Skeletal muscle satellite cell (primary cell): ENCODE measurements at regions not wholly inside any gene's neighbourhood (a gene's known extent, or its start where the extent isn't known, plus 50 kb on each side); places are given as distances from the start of the nearest gene placed in this dataset.

ENCODE experiments used
- H3K27me3 ChIP-seq: 2 replicates; pipeline ENCODE4 v1.7.0; 2013; ENCODE audit warnings: low read length; ENCODE audit not compliant: control insufficient read depth, insufficient read depth
- H3K36me3 ChIP-seq: 2 replicates; pipeline ENCODE4 v1.7.0; 2013; ENCODE audit warnings: mild to moderate bottlenecking, control low read depth, low read length; ENCODE audit not compliant: insufficient read depth
- H3K4me1 ChIP-seq: 2 replicates; pipeline ENCODE4 v1.7.0; 2013; ENCODE audit warnings: low read length; ENCODE audit not compliant: control insufficient read depth, insufficient read depth
- H3K4me2 ChIP-seq: 2 replicates; pipeline ENCODE4 v1.7.0; 2013; ENCODE audit warnings: mild to moderate bottlenecking, low read length
- H3K4me3 ChIP-seq: 2 replicates; pipeline ENCODE4 v1.7.0; 2013; ENCODE audit warnings: low read length
- H3K9ac ChIP-seq: 2 replicates; pipeline ENCODE4 v1.7.0; 2013; ENCODE audit warnings: mild to moderate bottlenecking, low read depth, low read length, moderate library complexity
- H3K9me3 ChIP-seq: replicated peaks from 2 replicates; pipeline ENCODE4 v1.7.0; 2013; ENCODE audit warnings: mild to moderate bottlenecking, control low read depth, low read length

DNA sequence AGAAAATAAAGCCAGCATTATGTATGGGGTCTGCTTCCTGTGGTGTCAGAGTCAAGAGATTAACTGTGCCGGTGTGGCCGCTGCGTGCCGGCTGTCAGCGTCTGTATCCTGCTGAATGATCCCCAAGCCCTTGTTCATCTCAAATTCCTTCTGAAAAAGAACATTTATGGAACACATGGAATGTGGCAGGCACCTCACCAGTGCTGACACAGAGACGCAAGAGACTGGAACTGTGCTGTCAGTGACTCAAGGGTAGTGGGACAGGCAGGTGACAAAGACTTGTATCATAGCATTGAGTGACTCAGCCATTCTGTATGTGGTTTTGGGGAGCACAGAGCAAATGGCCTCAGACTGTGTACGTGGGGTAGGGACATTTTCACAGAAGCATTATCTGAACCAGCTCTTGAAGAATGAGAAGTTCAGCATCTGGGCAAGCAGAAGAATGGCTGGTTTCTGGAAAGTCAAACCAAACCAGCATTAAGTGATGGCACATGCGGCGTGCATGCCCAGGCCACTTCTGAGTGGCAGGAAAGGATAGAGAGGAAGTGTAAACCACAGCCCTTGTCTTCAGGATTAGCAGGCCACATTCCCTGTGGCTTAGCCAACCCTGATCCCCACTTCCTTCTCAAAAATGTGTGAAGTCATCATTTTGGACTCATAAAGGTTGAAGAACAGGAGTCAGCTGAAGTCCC, 54.0 kb upstream of the IRS2 start:
- H3K4me3 ChIP-seq = peak overlapping the region; percentile 18
- no peaks in the 10 kb centered on the region for H3K9me3 ChIP-seq
- H3K9ac ChIP-seq = peak overlapping the region; percentile 70
- peaks cover 45% of the 10 kb centered on the region for H3K4me1 ChIP-seq
- H3K4me2 ChIP-seq = peak overlapping the region; percentile 34
- H3K27me3 ChIP-seq = no peaks in the 10 kb centered on the region
- no peaks in the 10 kb centered on the region for H3K36me3 ChIP-seq

DNA sequence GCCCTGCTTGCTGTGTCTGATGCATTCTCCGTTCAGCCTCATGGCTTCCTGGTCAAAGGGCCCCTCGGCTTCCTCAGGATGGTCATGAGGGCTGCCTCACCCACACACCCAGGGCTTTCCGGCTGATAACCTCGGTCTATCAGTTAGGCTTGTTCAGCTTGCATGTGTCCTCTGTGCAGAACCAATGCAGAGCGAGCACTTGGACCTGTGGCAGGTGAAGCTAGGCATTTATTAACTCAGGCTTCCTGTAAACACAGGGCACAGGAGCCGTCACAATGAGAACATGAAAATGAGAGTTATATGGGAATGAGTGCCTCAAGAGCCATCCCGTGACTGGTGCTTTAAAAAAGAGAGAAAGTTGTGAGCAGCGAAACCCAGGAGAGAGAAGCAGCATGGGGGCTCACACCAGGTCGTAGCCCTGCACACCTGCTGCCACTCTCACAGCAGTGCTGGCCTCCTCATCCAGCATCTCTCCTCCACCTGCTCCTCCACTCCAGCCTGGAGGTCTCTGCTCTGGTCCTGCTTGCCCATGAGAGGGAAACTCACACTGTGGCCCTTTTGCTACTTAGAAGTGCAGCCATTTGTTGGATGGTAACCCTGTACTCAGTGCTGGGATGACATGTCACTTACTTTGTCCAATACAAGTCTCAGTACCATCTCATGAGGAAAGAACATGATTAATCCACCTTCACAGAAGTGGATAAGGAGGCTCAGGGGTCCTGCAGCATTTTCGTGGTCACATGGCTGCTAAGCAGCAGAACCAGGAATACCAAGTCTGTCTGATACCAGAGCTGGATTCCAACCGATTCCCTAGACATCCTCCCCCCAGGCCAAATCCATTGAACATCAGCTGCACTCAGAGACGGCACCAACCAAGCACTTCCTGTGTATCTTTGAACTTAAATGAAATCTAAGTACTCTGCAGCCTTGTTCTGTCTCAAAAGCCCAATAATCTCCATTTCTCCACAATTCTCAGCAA, 50.5 kb upstream of the IRS2 start:
- H3K9me3 ChIP-seq = no peaks in the 10 kb centered on the region
- H3K36me3 ChIP-seq = no peaks in the 10 kb centered on the region
- no peak overlapping the region for H3K9ac ChIP-seq
- H3K27me3 ChIP-seq = no peaks in the 10 kb centered on the region
- peaks cover 27% of the 10 kb centered on the region for H3K4me1 ChIP-seq
- no peak overlapping the region for H3K4me2 ChIP-seq
- H3K4me3 ChIP-seq = no peak overlapping the region
